ENCODE measurements at regions not wholly inside any gene's neighbourhood (a gene's known extent, or its start where the extent isn't known, plus 50 kb on each side); places are given as distances from the start of the nearest gene placed in this dataset.
A peak's percentile ranks its signal among the peaks of the same experiment; 100 is the strongest.
"Not testable (repeated sequence)": the region's sequence is repeated elsewhere in the genome, so short reads cannot be mapped to it uniquely, and the experiment has no call there.

GRCh38 chr1:144516172-144516571 lies 54.7 kb upstream of the NBPF15 start:
- DNase-seq (ENCODE audit: low spot score in 2 of 2); H3K9me3 Mint-ChIP-seq; H3K4me3 Mint-ChIP-seq; H3K4me1 Mint-ChIP-seq; H3K27ac Mint-ChIP-seq; H3K36me3 Mint-ChIP-seq; ATAC-seq: not testable (repeated sequence)

GRCh38 chr1:144516906-144517305 lies 55.4 kb upstream of the NBPF15 start:
- not testable (repeated sequence) for H3K9me3 Mint-ChIP-seq; H3K27ac Mint-ChIP-seq; H3K4me3 Mint-ChIP-seq; H3K4me1 Mint-ChIP-seq; H3K36me3 Mint-ChIP-seq; DNase-seq (ENCODE audit: low spot score in 2 of 2); ATAC-seq

- DNase-seq (ENCODE audit: low spot score in 2 of 2); ATAC-seq; H3K4me3 Mint-ChIP-seq; H3K9me3 Mint-ChIP-seq; H3K36me3 Mint-ChIP-seq; H3K4me1 Mint-ChIP-seq; H3K27ac Mint-ChIP-seq: not testable (repeated sequence)
Observed at GRCh38 chr1:144518439-144518838, 57.0 kb upstream of the NBPF15 start.

GRCh38 chr1:144519528-144520189 lies 58.2 kb upstream of the NBPF15 start:
- not testable (repeated sequence) for H3K4me3 Mint-ChIP-seq; H3K36me3 Mint-ChIP-seq; H3K27ac Mint-ChIP-seq; H3K9me3 Mint-ChIP-seq; DNase-seq (ENCODE audit: low spot score in 2 of 2); ATAC-seq
- H3K4me1 Mint-ChIP-seq: peaks cover 14% of the 10 kb centered on the region

GRCh38 chr1:144523661-144524407 lies 62.4 kb upstream of the NBPF15 start:
- peak; percentile 92 for ATAC-seq
- not testable (repeated sequence) for H3K9me3 Mint-ChIP-seq, H3K36me3 Mint-ChIP-seq
- H3K4me3 Mint-ChIP-seq: peak overlapping the region; percentile 68
- peak overlapping the region; percentile 99 for H3K27ac Mint-ChIP-seq
- H3K4me1 Mint-ChIP-seq: peaks cover 14% of the 10 kb centered on the region
- peak; percentile 38 to 86 for DNase-seq (ENCODE audit: low spot score in 2 of 2)

- H3K36me3 Mint-ChIP-seq; H3K9me3 Mint-ChIP-seq; DNase-seq (ENCODE audit: low spot score in 2 of 2): not testable (repeated sequence)
- H3K27ac Mint-ChIP-seq: peak overlapping the region; percentile 71
- H3K4me3 Mint-ChIP-seq: peak overlapping the region; percentile 29
- peaks cover 19% of the 10 kb centered on the region for H3K4me1 Mint-ChIP-seq
- peak; percentile 92 for ATAC-seq
Observed at GRCh38 chr1:144532156-144532607, 60.5 kb upstream of the PPIAL4F start.

- not testable (repeated sequence) for H3K9me3 Mint-ChIP-seq; H3K36me3 Mint-ChIP-seq; H3K4me3 Mint-ChIP-seq; DNase-seq (ENCODE audit: low spot score in 2 of 2); ATAC-seq; H3K27ac Mint-ChIP-seq
- peaks cover 19% of the 10 kb centered on the region for H3K4me1 Mint-ChIP-seq
Observed at GRCh38 chr1:144533480-144533879, 59.2 kb upstream of the PPIAL4F start.

GRCh38 chr1:144534286-144534685 lies 58.4 kb upstream of the PPIAL4F start:
- DNase-seq (ENCODE audit: low spot score in 2 of 2): not testable (repeated sequence)

GRCh38 chr1:144536677-144537076 lies 56.0 kb upstream of the PPIAL4F start:
- DNase-seq (ENCODE audit: low spot score in 2 of 2); H3K27ac Mint-ChIP-seq; H3K36me3 Mint-ChIP-seq; ATAC-seq; H3K4me3 Mint-ChIP-seq; H3K9me3 Mint-ChIP-seq: not testable (repeated sequence)
- H3K4me1 Mint-ChIP-seq: peaks cover 19% of the 10 kb centered on the region

More at GRCh38 chr1:144534286-144534685, 58.4 kb upstream of the PPIAL4F start:
- not testable (repeated sequence) for H3K4me3 Mint-ChIP-seq, H3K36me3 Mint-ChIP-seq, H3K9me3 Mint-ChIP-seq, H3K27ac Mint-ChIP-seq
- peaks cover 19% of the 10 kb centered on the region for H3K4me1 Mint-ChIP-seq
- ATAC-seq: peak; percentile 74

- not testable (repeated sequence) for H3K27ac Mint-ChIP-seq; H3K9me3 Mint-ChIP-seq; DNase-seq (ENCODE audit: low spot score in 2 of 2); ATAC-seq; H3K36me3 Mint-ChIP-seq; H3K4me3 Mint-ChIP-seq
- peaks cover 13% of the 10 kb centered on the region for H3K4me1 Mint-ChIP-seq
Observed at GRCh38 chr1:144537234-144537633, 55.5 kb upstream of the PPIAL4F start.

- H3K36me3 Mint-ChIP-seq; H3K27ac Mint-ChIP-seq; H3K4me3 Mint-ChIP-seq; H3K9me3 Mint-ChIP-seq; ATAC-seq; H3K4me1 Mint-ChIP-seq; DNase-seq (ENCODE audit: low spot score in 2 of 2): not testable (repeated sequence)
Observed at GRCh38 chr1:144538736-144539135, 54.0 kb upstream of the PPIAL4F start.

- not testable (repeated sequence) for H3K36me3 Mint-ChIP-seq; H3K9me3 Mint-ChIP-seq; H3K27ac Mint-ChIP-seq; H3K4me1 Mint-ChIP-seq; DNase-seq (ENCODE audit: low spot score in 2 of 2); H3K4me3 Mint-ChIP-seq; ATAC-seq
Observed at GRCh38 chr1:144539191-144539960, 53.3 kb upstream of the PPIAL4F start.

Data from stimulated activated effector memory CD8-positive, alpha-beta T cell treated with anti-CD3 and anti-CD28 coated beads, Interleukin-12 subunit alpha, Interleukin-12 subunit beta, amount 100 ng/mL, for 72 hours (primary cell).